GM18861 (cell line): ENCODE measurements at regions not wholly inside any gene's neighbourhood (a gene's known extent, or its start where the extent isn't known, plus 50 kb on each side); places are given as distances from the start of the nearest gene placed in this dataset.

Source experiments
- ATAC-seq: cut with Tn5 transposase; IDR thresholded peaks from one replicate; pipeline ENCODE4 v1.9.1; 2021; ENCODE audit not compliant: unreplicated experiment

- ATAC-seq = no peak
These were observed 82.0 kb upstream of the EEA1 start for GRCh38 chr12:93011100-93011499.

GRCh38 chr12:93015871-93016751, 87.0 kb upstream of the EEA1 start:
- ATAC-seq = no peak

- ATAC-seq = no peak
These were observed 87.8 kb upstream of the EEA1 start for GRCh38 chr12:93016752-93017350.

- no peak for ATAC-seq
These were observed 89.5 kb upstream of the EEA1 start for GRCh38 chr12:93018610-93019009.

GRCh38 chr12:93019212-93019927, 90.3 kb upstream of the EEA1 start:
- ATAC-seq = no peak

- no peak for ATAC-seq
These were observed 91.0 kb upstream of the EEA1 start for GRCh38 chr12:93019975-93020630.

- ATAC-seq = no peak
These were observed 91.8 kb upstream of the EEA1 start for GRCh38 chr12:93020631-93021597.

GRCh38 chr12:93022603-93023340, 93.7 kb upstream of the EEA1 start:
- ATAC-seq = no peak

GRCh38 chr12:93025145-93026103, 96.3 kb upstream of the EEA1 start:
- peak; percentile 57 for ATAC-seq

- no peak for ATAC-seq
These were observed 97.9 kb upstream of the EEA1 start for GRCh38 chr12:93027041-93027440.

- no peak for ATAC-seq
These were observed 100.0 kb upstream of the EEA1 start for GRCh38 chr12:93029091-93029490.

- no peak for ATAC-seq
These were observed 101.9 kb upstream of the EEA1 start for GRCh38 chr12:93031028-93031427.

- no peak for ATAC-seq
These were observed 103.7 kb upstream of the EEA1 start for GRCh38 chr12:93032758-93033157.

- no peak for ATAC-seq
These were observed 104.9 kb upstream of the EEA1 start for GRCh38 chr12:93033948-93034347.

GRCh38 chr12:93039062-93039461, 110.0 kb upstream of the EEA1 start:
- ATAC-seq = no peak

GRCh38 chr12:93039930-93040329, 110.8 kb upstream of the EEA1 start:
- ATAC-seq = no peak

- no peak for ATAC-seq
These were observed 111.3 kb upstream of the EEA1 start for GRCh38 chr12:93040367-93040766.

GRCh38 chr12:93041416-93041815, 112.3 kb upstream of the EEA1 start:
- ATAC-seq = no peak
